Mucosa of stomach (tissue), 1 donor: ENCODE measurements at regions not wholly inside any gene's neighbourhood (a gene's known extent, or its start where the extent isn't known, plus 50 kb on each side); places are given as distances from the start of the nearest gene placed in this dataset.

ENCODE experiments used
- H3K27me3 ChIP-seq: one replicate; pipeline ENCODE4 v1.7.0; 2013; ENCODE audit warnings: mild to moderate bottlenecking, low read length; ENCODE audit not compliant: control insufficient read depth, insufficient read depth
- H3K36me3 ChIP-seq: one replicate; pipeline ENCODE4 v1.7.0; 2013; ENCODE audit warnings: low read length; ENCODE audit not compliant: control insufficient read depth, insufficient read depth
- H3K4me1 ChIP-seq: one replicate; pipeline ENCODE4 v1.7.0; 2013; ENCODE audit warnings: mild to moderate bottlenecking, low read length; ENCODE audit not compliant: control insufficient read depth, insufficient read depth
- H3K4me3 ChIP-seq: one replicate; pipeline ENCODE4 v1.7.0; 2013; ENCODE audit warnings: low read length
- H3K9ac ChIP-seq: one replicate; pipeline ENCODE4 v1.7.0; 2013; ENCODE audit warnings: mild to moderate bottlenecking, low read length, moderate library complexity
- H3K9me3 ChIP-seq: one replicate; pipeline ENCODE4 v1.7.0; 2013; ENCODE audit warnings: mild to moderate bottlenecking, low read length, moderate library complexity; ENCODE audit not compliant: control insufficient read depth
- donor health status: Pancreatic carcinoma.

- H3K9ac ChIP-seq, result no peak overlapping the region
- H3K27me3 ChIP-seq, result no peaks in the 10 kb centered on the region
- peaks cover 5% of the 10 kb centered on the region for H3K9me3 ChIP-seq
- H3K4me3 ChIP-seq, result no peak overlapping the region
- H3K36me3 ChIP-seq, result no peaks in the 10 kb centered on the region
- H3K4me1 ChIP-seq, result peaks cover 56% of the 10 kb centered on the region
Observed at GRCh38 chr15:70320077-70320476, 222.4 kb upstream of the TLE3 start.

DNA sequence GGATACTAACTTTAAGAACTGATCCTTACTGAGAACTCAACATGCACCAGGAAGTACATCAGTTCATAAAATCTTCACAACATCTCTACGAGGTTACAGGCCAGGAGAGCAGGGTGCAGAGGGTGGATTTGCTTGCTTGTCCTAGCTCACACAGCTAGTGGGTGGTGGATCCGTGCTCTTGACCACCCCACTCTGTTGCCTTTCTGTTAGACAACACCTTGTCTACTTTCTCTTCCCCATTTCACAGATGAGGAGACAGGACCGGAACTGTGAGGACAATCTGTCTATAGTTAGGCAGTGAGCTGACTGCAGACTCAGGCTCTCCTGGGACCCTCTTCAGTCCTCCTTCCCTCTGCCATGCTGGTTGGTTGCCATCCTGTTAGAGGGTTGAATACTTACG is 221.7 kb upstream of the TLE3 start:
- Histone ChIP-seq H3K9ac (no peak overlapping the region), H3K36me3 (no peaks in the 10 kb centered on the region), H3K4me1 (peaks cover 50% of the 10 kb centered on the region), H3K4me3 (no peak overlapping the region), H3K27me3 (no peaks in the 10 kb centered on the region), H3K9me3 (peaks cover 5% of the 10 kb centered on the region)

GRCh38 chr15:70318594-70319465 is 221.1 kb upstream of the TLE3 start:
- Histone ChIP-seq H3K4me3 (no peak overlapping the region), H3K4me1 (peaks cover 45% of the 10 kb centered on the region), H3K9ac (no peak overlapping the region), H3K27me3 (no peaks in the 10 kb centered on the region), H3K36me3 (no peaks in the 10 kb centered on the region), H3K9me3 (peaks cover 5% of the 10 kb centered on the region)

GRCh38 chr15:70316059-70316600 is 218.4 kb upstream of the TLE3 start:
- Histone ChIP-seq H3K9ac (no peak overlapping the region), H3K36me3 (no peaks in the 10 kb centered on the region), H3K27me3 (no peaks in the 10 kb centered on the region), H3K4me3 (no peak overlapping the region), H3K4me1 (peaks cover 18% of the 10 kb centered on the region), H3K9me3 (no peaks in the 10 kb centered on the region)

DNA sequence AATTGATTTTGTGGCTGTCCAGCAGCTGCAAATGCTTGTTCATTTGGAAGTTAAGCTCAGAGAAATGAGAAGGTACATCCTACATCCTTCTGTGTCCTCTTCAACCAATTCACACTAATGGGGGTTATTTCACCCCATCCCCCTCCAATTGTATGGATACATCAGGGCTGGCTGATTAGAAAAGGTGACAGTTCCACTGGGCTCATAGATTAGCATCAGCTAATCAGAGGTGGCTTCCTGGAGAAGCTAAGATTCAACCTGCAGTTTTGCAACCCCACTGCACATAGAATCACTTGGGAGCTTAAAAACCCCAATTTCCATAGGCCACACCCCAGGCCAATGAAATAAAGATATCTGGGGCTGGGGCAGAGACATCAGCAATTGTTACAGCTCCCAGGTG is 217.7 kb upstream of the TLE3 start:
- no peaks in the 10 kb centered on the region for H3K36me3 ChIP-seq
- H3K9ac ChIP-seq, result no peak overlapping the region
- H3K4me1 ChIP-seq, result peaks cover 11% of the 10 kb centered on the region
- H3K4me3 ChIP-seq, result no peak overlapping the region
- H3K9me3 ChIP-seq, result no peaks in the 10 kb centered on the region
- H3K27me3 ChIP-seq, result no peaks in the 10 kb centered on the region

- no peak overlapping the region for H3K4me3 ChIP-seq
- H3K9me3 ChIP-seq, result no peaks in the 10 kb centered on the region
- H3K36me3 ChIP-seq, result no peaks in the 10 kb centered on the region
- no peaks in the 10 kb centered on the region for H3K27me3 ChIP-seq
- H3K4me1 ChIP-seq, result peaks cover 4% of the 10 kb centered on the region
- H3K9ac ChIP-seq, result no peak overlapping the region
Observed at GRCh38 chr15:70314688-70315087, 217.0 kb upstream of the TLE3 start.

DNA sequence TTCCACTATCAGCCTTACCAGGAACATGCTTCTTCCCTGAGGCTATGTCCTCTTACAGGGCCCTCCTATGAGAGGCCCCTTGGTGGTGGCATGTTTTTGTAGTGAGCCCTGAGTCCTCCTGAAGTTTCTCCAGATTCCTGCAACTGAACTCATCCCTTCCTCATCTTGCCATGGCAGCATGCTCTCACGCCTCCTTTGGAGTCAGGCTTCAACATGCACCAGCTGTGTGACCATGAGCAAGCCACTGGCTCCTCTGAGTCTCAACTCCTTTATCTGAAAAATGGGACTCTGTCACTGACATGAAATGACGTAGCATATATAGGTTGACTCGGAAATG is 216.3 kb upstream of the TLE3 start:
- H3K4me1 ChIP-seq, result peaks cover under 1% of the 10 kb centered on the region
- no peak overlapping the region for H3K4me3 ChIP-seq
- no peaks in the 10 kb centered on the region for H3K9me3 ChIP-seq
- H3K9ac ChIP-seq, result no peak overlapping the region
- no peaks in the 10 kb centered on the region for H3K36me3 ChIP-seq
- H3K27me3 ChIP-seq, result no peaks in the 10 kb centered on the region

DNA sequence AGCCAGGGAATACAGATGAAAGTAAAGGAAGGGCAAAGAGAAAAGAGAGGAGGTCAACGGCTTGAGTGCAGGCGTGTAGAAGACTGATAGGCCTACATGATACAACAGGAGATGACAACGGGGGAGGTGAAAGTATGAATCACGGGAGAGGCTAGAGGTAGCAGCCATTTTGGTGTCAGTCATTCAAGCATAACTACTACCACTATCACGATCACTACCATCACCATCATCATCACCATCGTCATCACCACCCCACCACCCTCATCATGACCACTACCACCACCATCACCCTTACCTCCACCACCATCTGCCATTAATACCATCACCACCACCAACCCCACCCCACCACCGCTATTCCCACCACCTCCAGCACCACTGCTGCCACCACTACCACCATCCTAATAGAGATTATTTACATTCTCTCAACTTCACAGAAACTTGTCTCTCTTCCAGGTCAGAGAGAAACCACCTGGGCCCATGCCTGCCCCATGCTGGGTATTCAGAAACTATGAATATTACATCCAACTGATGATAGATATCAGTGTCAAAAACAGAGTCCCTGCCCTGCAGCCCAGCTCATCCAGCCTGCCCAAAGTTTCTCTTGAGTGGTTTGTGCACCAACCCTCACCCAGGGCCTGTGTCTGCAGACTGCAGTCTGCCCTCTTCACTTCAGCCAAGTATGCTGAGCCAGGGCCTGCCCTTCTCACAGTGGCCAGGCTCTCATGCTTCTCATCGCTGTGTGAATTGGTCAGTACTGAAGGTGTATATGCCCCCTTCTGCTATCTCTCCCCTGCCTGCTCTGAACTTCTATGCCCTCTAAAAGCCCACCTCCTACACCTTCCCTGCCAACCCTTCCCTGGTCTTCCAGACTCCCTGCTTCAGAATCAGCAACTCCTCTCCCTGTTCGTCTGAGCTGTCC is 215.6 kb upstream of the TLE3 start:
- no peak overlapping the region for H3K9ac ChIP-seq
- peaks cover 7% of the 10 kb centered on the region for H3K4me1 ChIP-seq
- H3K36me3 ChIP-seq, result no peaks in the 10 kb centered on the region
- H3K4me3 ChIP-seq, result no peak overlapping the region
- no peaks in the 10 kb centered on the region for H3K9me3 ChIP-seq
- no peaks in the 10 kb centered on the region for H3K27me3 ChIP-seq

GRCh38 chr15:70311821-70312220 is 214.1 kb upstream of the TLE3 start:
- Histone ChIP-seq H3K27me3 (no peaks in the 10 kb centered on the region), H3K9ac (no peak overlapping the region), H3K36me3 (no peaks in the 10 kb centered on the region), H3K4me3 (no peak overlapping the region), H3K9me3 (no peaks in the 10 kb centered on the region), H3K4me1 (peaks cover 12% of the 10 kb centered on the region)

GRCh38 chr15:70309716-70310115 is 212.0 kb upstream of the TLE3 start:
- no peak overlapping the region for H3K4me3 ChIP-seq
- H3K36me3 ChIP-seq, result no peaks in the 10 kb centered on the region
- H3K9me3 ChIP-seq, result no peaks in the 10 kb centered on the region
- H3K9ac ChIP-seq, result no peak overlapping the region
- H3K4me1 ChIP-seq, result peaks cover 12% of the 10 kb centered on the region
- H3K27me3 ChIP-seq, result no peaks in the 10 kb centered on the region

DNA sequence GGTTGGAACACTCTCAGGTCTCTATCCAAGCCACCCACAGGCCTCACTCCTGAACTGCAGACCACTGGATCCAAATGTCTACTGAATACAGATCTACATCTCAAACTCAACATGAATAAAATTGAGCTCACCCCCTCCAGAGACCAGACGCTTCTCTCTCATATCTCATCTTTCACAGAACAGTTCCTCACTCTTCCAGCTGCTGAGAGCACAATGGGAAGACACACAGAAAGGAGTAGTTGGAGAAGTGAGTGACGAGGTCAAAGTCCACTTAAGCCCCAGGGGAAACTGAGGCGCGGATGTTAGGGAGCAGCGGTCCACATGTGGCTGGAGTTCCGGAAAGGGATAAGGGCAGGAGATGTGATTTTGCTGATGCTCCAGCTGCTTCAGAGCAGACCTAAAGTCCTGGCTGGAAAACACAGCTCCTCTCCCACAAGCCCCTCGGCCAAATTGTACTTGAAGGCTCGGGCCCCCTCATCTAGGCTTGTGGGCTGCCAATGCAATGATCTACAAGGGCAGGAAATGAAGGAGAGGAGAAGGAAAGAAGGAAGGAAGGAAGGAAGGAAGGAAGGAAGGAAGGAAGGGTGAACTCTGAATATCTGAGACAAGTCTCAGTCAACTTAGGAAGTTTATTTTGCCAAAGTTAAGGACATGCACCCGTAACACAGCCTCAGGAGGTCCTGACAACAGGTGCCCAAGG is 211.2 kb upstream of the TLE3 start:
- H3K9ac ChIP-seq, result no peak overlapping the region
- H3K4me1 ChIP-seq, result peaks cover 12% of the 10 kb centered on the region
- H3K36me3 ChIP-seq, result no peaks in the 10 kb centered on the region
- no peaks in the 10 kb centered on the region for H3K27me3 ChIP-seq
- no peak overlapping the region for H3K4me3 ChIP-seq
- no peaks in the 10 kb centered on the region for H3K9me3 ChIP-seq
